Femur (tissue), 1 donor: ENCODE measurements at regions not wholly inside any gene's neighbourhood (a gene's known extent, or its start where the extent isn't known, plus 50 kb on each side); places are given as distances from the start of the nearest gene placed in this dataset.
"Not testable (repeated sequence)": the region's sequence is repeated elsewhere in the genome, so short reads cannot be mapped to it uniquely, and the experiment has no call there.

ENCODE experiments used
- DNase-seq: peaks from one replicate; pipeline ENCODE4 v3.0.0-alpha.2; 2017

DNA sequence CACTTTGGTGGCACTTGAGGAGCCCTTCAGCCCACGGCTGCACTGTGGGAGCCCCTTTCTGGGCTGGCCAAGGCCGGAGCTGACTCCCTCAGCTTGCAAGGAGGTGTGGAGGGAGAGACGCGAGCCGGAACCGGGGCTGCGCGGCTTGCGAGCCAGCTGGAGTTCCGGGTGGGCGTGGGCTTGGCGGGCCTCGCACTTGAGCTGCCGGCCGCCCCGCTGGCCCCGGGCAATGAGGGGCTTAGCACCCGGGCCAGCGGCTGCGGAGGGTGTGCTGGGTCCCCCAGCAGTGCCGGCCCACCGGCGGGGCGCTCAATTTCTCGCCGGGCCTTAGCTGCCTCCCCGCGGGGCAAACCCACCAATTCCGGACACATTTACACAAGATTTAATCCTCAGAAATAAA lies 113.7 kb upstream of the RXFP1 start:
- DNase-seq, result not testable (repeated sequence)

DNA sequence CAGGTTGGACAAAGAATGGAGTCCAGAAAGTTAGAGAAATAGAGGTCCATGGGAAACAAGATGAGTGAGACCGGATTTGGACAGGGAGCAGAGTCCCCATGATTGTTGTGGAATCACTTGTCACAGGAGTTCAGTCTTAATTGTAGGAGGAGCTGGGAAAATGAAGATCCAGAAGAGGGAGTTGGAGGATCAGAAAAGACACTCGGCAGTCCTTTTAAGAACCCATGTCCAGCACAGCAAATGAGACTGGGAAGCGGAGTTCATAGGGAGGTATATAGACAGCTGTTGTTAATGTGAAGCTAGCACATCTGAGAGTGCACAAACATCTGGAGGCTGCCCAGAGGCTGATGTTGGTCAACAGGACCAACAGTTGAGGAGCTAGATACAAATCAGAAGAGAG lies 111.4 kb upstream of the RXFP1 start:
- DNase-seq, result no peak

DNA sequence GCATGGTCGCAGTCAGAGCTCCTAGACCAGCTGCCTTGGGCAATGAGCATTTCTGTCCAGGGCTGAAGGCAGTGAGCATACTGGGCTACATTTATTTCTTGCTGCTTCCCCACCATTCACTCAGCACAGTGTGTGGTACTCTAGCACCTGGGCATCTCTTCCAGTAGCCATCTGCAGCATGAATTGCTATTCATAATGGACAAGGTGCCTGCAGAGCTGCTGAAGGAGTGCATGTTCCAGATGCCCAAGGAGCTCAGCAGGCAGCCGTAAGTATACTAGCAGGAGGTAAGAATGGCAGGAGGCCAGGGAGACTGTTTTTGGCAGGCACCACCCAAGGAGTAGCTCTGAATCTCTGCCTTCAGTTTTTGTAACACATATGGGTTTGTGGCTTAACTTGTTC lies 110.4 kb upstream of the RXFP1 start:
- DNase-seq, result peak; percentile 37

DNA sequence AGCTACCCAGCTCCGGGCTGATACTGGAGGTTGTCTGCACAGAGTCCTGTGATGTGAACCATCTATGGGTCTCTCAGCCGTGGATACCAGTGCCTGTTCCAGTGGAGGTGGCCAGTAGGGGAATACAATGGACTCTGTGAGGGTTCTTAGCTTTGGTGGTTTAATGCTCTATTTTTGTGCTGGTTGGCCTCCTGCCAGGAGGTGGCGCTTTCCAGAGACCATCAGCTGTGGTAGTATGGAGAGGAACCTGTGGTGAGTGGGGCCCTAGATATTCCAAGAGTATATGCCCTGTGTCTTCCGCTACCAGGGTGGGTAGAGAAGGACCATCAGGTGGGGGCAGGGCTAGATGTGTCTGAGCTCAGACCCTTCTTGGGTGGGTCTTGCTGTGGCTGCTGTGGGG lies 103.0 kb upstream of the RXFP1 start:
- DNase-seq, result not testable (repeated sequence)

DNA sequence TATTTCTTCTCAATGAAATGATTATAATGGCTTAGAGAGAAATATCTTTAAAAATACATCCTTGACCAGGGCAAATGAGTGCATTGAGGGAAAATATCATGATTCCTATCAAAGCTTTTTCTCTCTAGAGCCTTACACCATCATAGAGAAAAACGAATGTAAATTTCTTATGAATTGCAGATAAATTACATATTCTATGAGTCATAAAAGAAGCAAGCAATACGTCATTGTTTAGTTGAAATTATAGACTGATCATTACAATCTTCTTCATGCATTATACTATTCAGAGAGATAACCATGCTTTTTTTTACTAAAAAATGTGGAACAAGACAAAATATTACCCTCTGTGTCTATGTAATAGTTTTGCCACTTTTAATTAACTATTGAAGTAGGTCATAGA lies 100.9 kb upstream of the RXFP1 start:
- no peak for DNase-seq

DNA sequence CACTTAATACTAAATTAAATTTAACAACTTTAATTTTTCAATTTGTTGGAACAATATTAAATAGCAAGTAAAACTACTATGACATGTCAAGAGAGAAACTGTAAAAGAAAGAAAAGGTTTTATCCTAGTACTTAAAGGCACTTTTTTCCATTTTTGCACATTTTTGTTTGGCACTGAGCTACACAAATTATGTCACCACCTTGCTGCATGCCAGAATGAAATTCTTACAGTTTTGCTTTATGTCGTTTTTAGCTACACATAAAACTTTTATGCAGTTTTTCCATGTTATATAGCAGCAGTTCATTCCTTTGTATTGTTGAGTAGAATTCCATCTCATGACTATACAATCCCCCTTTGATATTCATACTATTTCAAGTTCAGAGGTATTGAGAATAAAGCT lies 99.1 kb upstream of the RXFP1 start:
- DNase-seq, result peak; percentile 58

DNA sequence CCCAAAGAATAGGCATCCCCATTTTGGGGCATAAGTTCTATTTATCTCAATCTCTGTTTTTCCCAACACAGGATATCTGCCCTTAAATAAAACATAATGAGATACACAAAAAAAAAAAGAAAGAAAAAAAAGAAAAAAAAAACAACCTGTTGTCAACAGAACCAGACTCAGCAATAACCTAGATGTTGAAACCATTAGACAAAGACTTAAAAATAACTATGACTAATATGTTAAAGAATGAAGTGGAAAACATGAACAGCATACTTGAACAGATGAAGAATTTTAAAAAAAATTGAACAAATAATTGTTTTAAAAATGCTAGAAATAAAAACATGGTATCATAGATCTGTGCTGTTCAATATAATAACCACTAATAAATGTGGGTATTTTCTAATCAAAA lies 93.4 kb upstream of the RXFP1 start:
- DNase-seq, result no peak

DNA sequence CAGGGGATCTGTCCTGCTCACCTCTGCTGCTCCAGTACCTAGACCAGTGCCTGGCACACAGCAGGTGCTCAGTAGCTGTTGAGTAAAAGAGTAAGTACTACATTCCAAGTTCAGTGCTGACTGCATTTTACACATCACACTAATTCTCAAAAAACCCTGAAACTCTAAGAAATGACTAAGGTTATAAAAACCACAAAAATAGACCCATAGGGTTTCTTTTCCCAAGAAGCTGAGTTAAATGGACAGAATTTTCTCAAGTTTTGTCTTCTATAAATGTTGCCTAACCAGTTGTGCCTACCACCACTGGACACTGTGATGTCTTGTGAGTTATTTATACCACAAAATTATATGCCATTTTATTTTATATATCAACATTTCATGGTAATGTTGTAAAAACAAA lies 78.9 kb upstream of the RXFP1 start:
- DNase-seq, result no peak

DNA sequence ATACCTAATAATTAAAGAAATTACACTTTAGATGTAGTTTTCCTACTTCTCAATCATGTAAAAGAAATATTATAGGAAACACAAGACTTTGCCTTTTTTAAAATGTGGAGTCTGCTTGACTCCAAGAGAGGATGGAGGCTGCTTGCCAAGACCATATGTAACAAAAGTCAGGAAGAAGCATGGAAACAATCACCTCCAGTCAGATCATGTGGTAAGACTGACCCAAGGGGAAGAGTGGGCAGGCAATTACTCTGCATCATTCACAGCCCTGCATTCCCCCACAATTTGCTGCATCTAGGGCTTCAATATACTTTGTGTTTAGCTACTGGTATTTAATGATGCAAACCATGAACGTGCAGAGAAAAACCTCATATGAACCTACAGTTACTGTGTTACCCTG lies 78.0 kb upstream of the RXFP1 start:
- DNase-seq, result no peak

DNA sequence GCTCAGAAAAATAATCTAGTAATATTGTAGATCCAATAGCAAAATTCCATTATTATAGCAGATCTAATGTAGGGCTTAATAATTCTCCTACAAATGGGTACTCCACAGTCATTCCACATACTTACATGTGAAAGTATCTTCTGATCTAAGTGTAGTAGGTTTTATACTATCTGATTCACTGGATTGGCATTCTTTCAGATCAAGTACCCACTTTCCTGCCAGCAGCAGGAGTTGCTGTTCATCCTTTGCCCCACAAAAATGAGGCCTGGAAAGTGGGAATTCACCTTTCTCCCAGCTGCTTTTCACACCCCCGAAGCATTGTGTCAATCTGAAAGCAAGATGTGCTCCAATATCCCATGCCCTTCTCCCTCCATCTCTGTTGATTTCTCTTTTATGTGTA lies 77.1 kb upstream of the RXFP1 start:
- DNase-seq, result no peak

DNA sequence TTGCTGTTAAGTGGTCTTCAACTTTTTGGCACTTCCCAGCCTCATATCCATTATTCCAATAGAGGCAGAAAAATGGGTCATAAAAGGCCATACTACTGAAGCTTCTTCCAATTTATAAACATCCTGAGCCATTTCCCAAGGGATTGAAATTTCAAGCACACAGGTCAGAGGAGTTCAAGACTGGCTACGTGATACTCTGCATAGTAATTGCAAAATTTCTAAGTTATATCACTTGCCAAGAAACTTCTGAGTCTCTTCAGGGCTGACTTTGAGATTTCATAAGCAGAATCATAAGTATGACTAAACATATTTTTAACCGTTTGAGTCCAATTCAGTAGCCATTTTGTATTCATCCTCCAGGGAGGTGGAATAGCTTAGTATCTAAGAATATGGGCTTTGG lies 75.6 kb upstream of the RXFP1 start:
- no peak for DNase-seq

DNA sequence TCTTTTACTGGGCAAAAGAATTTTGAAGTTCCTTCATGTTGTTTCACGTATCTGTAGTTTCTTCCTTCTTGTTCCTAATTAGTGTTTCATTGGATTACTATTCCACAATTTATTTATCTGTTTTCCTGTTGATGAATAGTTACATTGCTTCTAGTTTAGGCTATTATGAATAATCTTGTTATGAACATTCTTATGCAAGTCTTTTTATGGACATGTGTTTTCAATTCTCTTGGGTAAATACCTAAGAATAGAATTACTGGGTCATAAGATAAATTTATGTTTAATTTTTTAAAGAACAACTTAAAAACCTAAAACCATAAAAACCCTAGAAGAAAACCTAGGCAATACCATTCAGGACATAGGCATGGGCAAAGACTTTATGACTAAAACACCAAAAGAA lies 70.9 kb upstream of the RXFP1 start:
- no peak for DNase-seq

DNA sequence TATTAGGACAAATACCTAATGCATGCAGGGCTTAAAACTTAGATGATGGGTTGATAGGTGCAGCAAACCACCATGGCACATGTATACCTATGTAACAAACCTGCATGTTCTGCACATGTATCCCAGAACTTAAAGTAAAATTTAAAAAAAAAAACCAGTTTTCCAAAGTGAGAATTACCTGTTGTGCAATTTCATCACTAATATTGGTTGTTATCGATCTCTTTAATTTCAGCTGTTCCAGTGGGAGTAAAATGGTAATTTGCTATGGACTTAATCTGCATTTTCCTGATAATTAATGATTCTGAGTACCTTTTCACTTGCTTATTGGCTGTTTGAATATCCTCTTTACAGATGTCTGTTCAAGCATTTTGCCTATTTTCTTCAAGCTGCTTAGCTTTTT lies 69.6 kb upstream of the RXFP1 start:
- DNase-seq, result not testable (repeated sequence)

DNA sequence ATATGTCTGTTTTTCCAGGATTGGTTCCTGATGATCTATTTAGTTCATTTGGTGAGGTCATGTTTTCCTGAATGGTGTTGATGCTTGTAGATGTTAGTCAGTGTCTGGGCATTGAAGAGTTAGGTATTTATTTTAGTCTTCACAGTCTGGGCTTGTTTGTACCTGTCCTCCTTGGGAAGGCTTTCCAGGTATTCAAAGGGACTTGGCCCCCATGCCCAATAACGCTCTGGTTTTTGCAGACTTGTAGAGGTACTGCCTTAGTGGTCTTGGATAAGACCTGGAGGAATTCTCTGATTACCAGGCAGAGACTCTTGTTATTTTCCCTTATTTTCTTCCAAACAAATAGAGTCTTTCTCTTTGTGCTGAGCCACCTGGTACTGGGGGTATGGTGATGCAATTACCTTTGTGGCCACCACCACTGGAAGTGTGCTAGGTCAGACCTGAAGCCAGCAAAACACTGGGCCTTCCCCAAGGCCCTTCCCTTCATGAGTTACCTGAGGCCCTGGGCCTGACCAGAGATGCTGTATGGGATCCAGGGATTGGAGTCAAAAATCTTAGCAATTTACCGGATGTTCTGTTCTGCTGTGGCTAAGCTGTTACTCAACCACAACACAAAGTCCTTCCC lies 63.3 kb upstream of the RXFP1 start:
- no peak for DNase-seq

DNA sequence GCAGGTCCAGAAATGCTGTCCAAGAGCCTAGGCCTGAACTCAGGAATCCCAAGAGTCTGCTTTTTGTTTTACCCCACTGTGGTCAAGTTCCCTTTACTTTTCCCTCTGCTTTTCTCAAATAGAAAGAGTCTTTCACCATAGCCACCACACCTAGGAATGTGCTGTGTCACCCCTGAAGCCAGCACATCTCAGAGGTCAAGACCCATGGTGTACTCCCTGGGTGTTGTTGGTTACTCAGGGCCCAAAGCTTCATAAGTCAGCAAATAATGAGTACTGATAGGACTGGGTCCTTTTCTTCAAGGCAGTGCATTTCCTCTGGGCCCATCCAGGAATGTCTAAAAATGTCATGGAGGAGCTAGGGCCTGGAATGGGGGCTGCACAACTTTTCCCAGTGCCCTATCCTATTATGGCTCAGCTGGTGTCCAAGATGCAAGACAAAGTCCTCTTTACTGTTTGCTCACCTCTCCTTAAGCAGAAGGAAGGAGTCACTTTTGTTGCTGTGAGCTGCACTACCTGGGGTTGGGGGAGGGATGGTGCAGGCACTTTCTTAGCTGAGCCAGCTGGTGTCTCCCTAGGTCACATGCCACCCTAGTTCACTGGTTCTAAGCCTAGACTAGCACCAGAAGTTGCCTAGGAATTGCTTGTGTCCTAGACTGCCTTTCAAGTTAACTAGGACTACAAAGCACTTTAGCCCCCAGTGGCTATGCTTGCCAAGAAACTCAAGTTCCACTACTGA lies 62.4 kb upstream of the RXFP1 start:
- DNase-seq, result no peak

DNA sequence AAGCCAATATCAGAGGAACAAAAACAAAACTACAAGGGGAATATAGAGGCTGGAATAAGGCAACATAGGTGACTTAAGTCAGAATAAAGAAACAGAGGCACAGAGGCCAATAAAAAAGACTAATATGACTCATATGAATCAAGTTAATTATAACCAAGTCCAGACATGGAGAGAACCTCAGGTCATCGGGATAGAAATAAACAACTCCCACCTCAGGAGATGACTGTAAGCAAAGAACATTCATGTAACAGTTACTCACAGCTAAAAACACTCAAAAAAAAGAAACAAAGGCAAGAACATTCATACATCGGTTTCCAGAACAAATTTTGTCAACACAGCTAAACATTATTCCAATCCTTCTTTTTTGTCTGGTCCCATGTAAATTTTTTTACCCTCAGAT lies 60.3 kb upstream of the RXFP1 start:
- DNase-seq, result no peak

DNA sequence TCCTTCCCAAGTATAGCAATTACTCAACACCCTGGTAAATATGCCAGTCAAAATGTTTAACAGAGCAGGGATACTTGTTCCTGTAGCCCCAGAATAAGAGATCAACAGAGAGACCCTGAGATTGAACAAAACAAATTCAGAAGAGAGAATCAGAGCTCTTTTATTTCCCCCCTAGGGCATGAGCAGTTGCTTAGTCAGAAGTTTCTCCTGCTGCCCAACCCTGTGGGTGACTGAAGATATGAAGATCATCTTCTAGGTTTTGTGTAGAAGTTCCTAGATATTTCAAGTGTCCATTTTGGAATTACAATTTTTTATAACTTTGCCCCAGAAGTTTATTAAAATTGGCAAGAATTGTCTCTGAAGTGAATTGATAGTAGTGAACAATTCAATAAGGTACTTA lies 59.1 kb upstream of the RXFP1 start:
- no peak for DNase-seq
